ENCODE measurements at regions not wholly inside any gene's neighbourhood (a gene's known extent, or its start where the extent isn't known, plus 50 kb on each side); places are given as distances from the start of the nearest gene placed in this dataset.

DNA sequence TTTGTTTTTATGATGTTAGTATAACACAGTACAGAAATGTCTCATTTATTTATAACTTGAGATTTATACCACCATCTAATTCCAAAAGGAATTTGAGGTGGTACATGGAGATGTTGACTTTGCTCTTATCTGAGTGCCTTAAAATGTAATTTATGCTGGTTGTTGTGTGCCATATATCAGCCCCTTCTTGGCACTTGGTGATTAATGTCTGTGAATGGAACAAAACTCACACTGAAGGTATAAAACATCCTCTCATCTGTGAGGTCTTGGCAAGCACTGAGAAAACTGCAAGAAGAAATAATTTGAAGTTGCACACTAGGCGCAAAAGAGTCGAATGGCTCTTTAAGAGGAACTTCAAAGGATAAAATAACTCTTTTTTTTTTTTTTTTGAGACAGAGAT is 240.4 kb downstream of the B3GLCT start:
- no peak overlapping the region for H3K9ac ChIP-seq (ENCODE audit: low read length)
- no peaks in the 10 kb centered on the region for H4K20me1 ChIP-seq (ENCODE audit: low read length)
- H3K79me2 ChIP-seq (ENCODE audit: low read length) = no peaks in the 10 kb centered on the region
- TF ChIP-seq, protein P1, sequence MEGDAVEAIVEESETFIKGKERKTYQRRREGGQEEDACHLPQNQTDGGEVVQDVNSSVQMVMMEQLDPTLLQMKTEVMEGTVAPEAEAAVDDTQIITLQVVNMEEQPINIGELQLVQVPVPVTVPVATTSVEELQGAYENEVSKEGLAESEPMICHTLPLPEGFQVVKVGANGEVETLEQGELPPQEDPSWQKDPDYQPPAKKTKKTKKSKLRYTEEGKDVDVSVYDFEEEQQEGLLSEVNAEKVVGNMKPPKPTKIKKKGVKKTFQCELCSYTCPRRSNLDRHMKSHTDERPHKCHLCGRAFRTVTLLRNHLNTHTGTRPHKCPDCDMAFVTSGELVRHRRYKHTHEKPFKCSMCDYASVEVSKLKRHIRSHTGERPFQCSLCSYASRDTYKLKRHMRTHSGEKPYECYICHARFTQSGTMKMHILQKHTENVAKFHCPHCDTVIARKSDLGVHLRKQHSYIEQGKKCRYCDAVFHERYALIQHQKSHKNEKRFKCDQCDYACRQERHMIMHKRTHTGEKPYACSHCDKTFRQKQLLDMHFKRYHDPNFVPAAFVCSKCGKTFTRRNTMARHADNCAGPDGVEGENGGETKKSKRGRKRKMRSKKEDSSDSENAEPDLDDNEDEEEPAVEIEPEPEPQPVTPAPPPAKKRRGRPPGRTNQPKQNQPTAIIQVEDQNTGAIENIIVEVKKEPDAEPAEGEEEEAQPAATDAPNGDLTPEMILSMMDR (conservative IDR thresholded peaks at IDR 0.05; ENCODE audit: low read depth, low read length) = no peak
- TF ChIP-seq EZH2 (IDR thresholded peaks at IDR 0.05; ENCODE audit: low read length, unreplicated experiment) = no peak
- TF ChIP-seq EZH2phosphoT487 (IDR thresholded peaks at IDR 0.05; ENCODE audit: borderline replicate concordance, low read length) = no peak
- H3K9me2 ChIP-seq (replicated peaks; ENCODE audit: low read length) = no peaks in the 10 kb centered on the region
- CTCF ChIA-PET = no interaction called here
- intact Hi-C loops (cut with micrococcal nuclease) = no loop called here
- POLR2A ChIA-PET (ENCODE audit: unreplicated experiment) = no interaction called here
- no peak overlapping the region for H3K4me2 ChIP-seq (ENCODE audit: low read length)
- H3K36me3 ChIP-seq (ENCODE audit: low read depth, low read length) = no peaks in the 10 kb centered on the region
- H3K9me3 ChIP-seq (ENCODE audit: low read length) = no peaks in the 10 kb centered on the region
- H2AFZ ChIP-seq (ENCODE audit: low read length) = no peak overlapping the region
- H3K4me1 ChIP-seq (ENCODE audit: insufficient read depth, low read length) = no peaks in the 10 kb centered on the region
- no peak overlapping the region for H3K4me3 ChIP-seq (ENCODE audit: low read length)
- no peaks in the 10 kb centered on the region for H3F3A ChIP-seq (ENCODE audit: low read length, unreplicated experiment)
- no peak for DNase-seq
- BruUV-seq (replicated peaks) = no TSS peak
- ATAC-seq = no peak
- peaks cover 54% of the 10 kb centered on the region for H3K27me3 ChIP-seq (ENCODE audit: low read length)
- H3K27ac ChIP-seq (ENCODE audit: low read length) = no peak overlapping the region

DNA sequence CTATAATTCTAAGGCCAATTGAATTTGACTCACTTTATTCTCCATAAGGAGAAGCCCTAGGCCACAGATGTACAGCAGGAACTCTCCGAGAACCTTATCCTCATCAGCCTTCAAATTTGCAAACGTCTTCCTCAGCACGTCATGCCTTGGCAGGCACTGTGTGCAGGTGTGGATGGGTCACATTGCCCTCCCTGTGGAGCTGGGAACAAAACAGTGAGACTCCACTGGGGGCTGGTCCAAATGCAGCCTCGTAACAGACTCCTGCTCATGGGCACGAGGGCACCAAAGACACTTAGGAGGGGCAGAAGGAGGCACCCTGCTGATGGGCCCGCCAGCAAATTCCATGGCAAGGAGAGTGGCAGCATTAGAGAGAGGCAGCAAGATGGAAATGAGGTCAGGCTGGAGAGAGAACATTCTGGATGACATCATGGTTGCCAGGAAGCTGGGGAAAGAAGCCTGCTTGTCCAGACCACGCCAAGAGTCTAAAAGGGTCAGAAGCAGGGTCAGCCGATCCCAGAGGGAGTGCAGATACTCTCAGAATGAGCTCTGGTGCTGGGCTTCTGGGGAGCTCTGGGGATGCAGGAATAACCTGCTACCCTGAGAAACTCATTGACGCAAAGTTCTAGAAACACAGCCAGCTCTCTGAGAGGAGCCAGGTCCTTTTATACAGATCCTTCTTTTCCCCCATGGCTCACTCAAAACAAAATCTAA is 242.2 kb downstream of the B3GLCT start:
- CTCF ChIA-PET = no interaction called here
- no TSS peak for BruUV-seq (replicated peaks)
- H3F3A ChIP-seq (ENCODE audit: low read length, unreplicated experiment) = no peaks in the 10 kb centered on the region

DNA sequence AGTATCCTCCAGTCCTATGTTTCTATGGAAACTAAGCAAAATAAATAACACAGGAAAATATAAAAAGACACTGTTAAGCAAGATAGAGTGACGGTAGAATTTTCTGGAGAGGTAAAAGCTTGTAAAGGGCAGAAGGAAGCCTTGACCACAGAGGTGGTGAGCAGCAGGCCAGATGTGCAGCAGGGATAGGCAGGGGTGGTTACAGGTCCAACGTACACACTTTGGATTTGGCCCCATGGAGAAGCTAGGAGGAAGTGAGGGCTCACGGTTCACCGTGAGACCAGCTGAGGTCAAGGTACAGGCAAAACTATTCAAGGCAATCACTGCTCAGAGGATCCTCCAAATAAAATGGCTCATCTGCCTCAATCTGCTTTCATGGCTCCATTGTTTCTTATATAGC is 242.8 kb downstream of the B3GLCT start:
- Histone ChIP-seq H4K20me1 (ENCODE audit: low read length) (no peaks in the 10 kb centered on the region), H3K27me3 (ENCODE audit: low read length) (peaks cover 34% of the 10 kb centered on the region), H3K4me1 (ENCODE audit: insufficient read depth, low read length) (no peaks in the 10 kb centered on the region), H3K4me2 (ENCODE audit: low read length) (no peak overlapping the region), H3K9ac (ENCODE audit: low read length) (no peak overlapping the region), H3K36me3 (ENCODE audit: low read depth, low read length) (no peaks in the 10 kb centered on the region), H3K9me2 (replicated peaks; ENCODE audit: low read length) (no peaks in the 10 kb centered on the region), H3K79me2 (ENCODE audit: low read length) (no peaks in the 10 kb centered on the region), H3K27ac (ENCODE audit: low read length) (no peak overlapping the region), H3F3A (ENCODE audit: low read length, unreplicated experiment) (no peaks in the 10 kb centered on the region), H2AFZ (ENCODE audit: low read length) (no peak overlapping the region), H3K9me3 (ENCODE audit: low read length) (no peaks in the 10 kb centered on the region), H3K4me3 (ENCODE audit: low read length) (no peak overlapping the region)
- BruUV-seq (replicated peaks) = no TSS peak
- ChIA-PET POLR2A (ENCODE audit: unreplicated experiment) (no interaction called here), CTCF (no interaction called here)
- DNase-seq = no peak
- no peak for ATAC-seq
- TF ChIP-seq EZH2phosphoT487 (IDR thresholded peaks at IDR 0.05; ENCODE audit: borderline replicate concordance, low read length) (no peak), EZH2 (IDR thresholded peaks at IDR 0.05; ENCODE audit: low read length, unreplicated experiment) (no peak)
- TF ChIP-seq, protein P1 (conservative IDR thresholded peaks at IDR 0.05; ENCODE audit: low read depth, low read length) = no peak
- intact Hi-C loops (cut with micrococcal nuclease) = no loop called here

More for the DNA sequence above, 242.2 kb downstream of the B3GLCT start:
- no peaks in the 10 kb centered on the region for H3K79me2 ChIP-seq (ENCODE audit: low read length)
- H3K36me3 ChIP-seq (ENCODE audit: low read depth, low read length) = no peaks in the 10 kb centered on the region
- POLR2A ChIA-PET (ENCODE audit: unreplicated experiment) = no interaction called here
- intact Hi-C loops (cut with micrococcal nuclease) = no loop called here
- H2AFZ ChIP-seq (ENCODE audit: low read length) = no peak overlapping the region
- no peak for ATAC-seq
- TF ChIP-seq, protein P1 (conservative IDR thresholded peaks at IDR 0.05; ENCODE audit: low read depth, low read length) = no peak
- no peak for TF ChIP-seq EZH2 (IDR thresholded peaks at IDR 0.05; ENCODE audit: low read length, unreplicated experiment)
- TF ChIP-seq EZH2phosphoT487 (IDR thresholded peaks at IDR 0.05; ENCODE audit: borderline replicate concordance, low read length) = no peak
- H3K4me2 ChIP-seq (ENCODE audit: low read length) = no peak overlapping the region
- no peak overlapping the region for H3K27ac ChIP-seq (ENCODE audit: low read length)
- no peaks in the 10 kb centered on the region for H3K4me1 ChIP-seq (ENCODE audit: insufficient read depth, low read length)
- peaks cover 39% of the 10 kb centered on the region for H3K27me3 ChIP-seq (ENCODE audit: low read length)
- H3K4me3 ChIP-seq (ENCODE audit: low read length) = no peak overlapping the region
- DNase-seq = no peak
- H3K9me3 ChIP-seq (ENCODE audit: low read length) = no peaks in the 10 kb centered on the region
- no peaks in the 10 kb centered on the region for H3K9me2 ChIP-seq (replicated peaks; ENCODE audit: low read length)
- H4K20me1 ChIP-seq (ENCODE audit: low read length) = no peaks in the 10 kb centered on the region
- H3K9ac ChIP-seq (ENCODE audit: low read length) = no peak overlapping the region
